ENCODE measurements at regions not wholly inside any gene's neighbourhood (a gene's known extent, or its start where the extent isn't known, plus 50 kb on each side); places are given as distances from the start of the nearest gene placed in this dataset.
"Not testable (repeated sequence)": the region's sequence is repeated elsewhere in the genome, so short reads cannot be mapped to it uniquely, and the experiment has no call there.

DNA sequence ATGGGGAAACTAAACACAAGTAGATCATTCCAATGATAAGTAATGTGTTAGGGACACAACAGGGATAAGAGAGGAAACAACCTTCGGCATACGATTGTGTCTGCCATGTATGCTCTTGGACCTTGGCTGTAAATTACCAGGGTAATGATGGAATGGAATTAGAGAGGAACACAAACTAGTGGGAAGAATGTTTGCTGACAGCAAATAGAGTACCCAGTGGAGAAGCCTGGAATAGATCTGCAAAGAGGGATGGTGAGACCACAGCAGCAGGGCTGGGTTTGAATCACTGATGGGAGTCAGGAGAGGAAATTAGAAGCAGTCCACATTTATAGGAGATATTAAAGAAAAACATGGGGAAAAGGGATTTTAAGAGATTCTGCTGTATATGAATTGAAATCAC, 172.8 kb downstream of the LRIG3 start:
- Histone ChIP-seq H3K4me1 (no peaks in the 10 kb centered on the region), H3K27me3 (replicated peaks in 1 of 7) (no peaks in the 10 kb centered on the region), H3K9me3 (peaks cover 0 to 3% (median 0%) of the 10 kb centered on the region in 8 donors), H3K36me3 (no peaks in the 10 kb centered on the region), H3K4me3 (no peak overlapping the region), H3K27ac (no peak overlapping the region)
- WGBS, 5 donors, result 72 to 94% (median 79%) methylated on average over 2 of the region's 2 CpGs
- no peak for DNase-seq
- TF ChIP-seq, protein P1, sequence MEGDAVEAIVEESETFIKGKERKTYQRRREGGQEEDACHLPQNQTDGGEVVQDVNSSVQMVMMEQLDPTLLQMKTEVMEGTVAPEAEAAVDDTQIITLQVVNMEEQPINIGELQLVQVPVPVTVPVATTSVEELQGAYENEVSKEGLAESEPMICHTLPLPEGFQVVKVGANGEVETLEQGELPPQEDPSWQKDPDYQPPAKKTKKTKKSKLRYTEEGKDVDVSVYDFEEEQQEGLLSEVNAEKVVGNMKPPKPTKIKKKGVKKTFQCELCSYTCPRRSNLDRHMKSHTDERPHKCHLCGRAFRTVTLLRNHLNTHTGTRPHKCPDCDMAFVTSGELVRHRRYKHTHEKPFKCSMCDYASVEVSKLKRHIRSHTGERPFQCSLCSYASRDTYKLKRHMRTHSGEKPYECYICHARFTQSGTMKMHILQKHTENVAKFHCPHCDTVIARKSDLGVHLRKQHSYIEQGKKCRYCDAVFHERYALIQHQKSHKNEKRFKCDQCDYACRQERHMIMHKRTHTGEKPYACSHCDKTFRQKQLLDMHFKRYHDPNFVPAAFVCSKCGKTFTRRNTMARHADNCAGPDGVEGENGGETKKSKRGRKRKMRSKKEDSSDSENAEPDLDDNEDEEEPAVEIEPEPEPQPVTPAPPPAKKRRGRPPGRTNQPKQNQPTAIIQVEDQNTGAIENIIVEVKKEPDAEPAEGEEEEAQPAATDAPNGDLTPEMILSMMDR (IDR thresholded peaks at IDR 0.05 in 8 of 11, conservative IDR thresholded peaks at IDR 0.05 in 3 of 11), result no peak
- intact Hi-C loops (cut with DNase I; ENCODE audit: low total_unique reads), result no loop called here

DNA sequence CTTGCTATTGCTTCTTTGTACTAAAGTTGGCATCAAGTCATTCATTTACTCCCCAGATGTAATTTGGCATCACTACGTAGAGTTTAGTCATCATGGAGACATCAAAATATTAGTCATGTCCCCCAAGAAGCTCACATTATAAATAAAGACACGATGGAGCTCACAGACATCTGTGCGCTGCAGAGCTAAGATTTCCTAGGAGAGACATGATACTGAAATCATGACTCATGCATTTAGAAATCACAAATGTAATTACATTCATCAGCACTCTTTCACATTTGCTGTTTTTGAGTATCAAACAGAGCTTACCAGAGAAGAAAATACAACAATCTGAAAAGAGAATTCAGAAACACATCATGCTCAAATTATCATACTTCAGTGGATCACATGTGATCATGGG, 169.8 kb downstream of the LRIG3 start:
- TF ChIP-seq, protein P1 (IDR thresholded peaks at IDR 0.05 in 8 of 11, conservative IDR thresholded peaks at IDR 0.05 in 3 of 11), result no peak
- TF ChIP-seq POLR2A (IDR thresholded peaks at IDR 0.05) (no peak), POLR2AphosphoS5 (IDR thresholded peaks at IDR 0.05) (no peak)
- intact Hi-C loops (cut with DNase I; ENCODE audit: low total_unique reads), result no loop called here
- 80 to 90% (median 84%) methylated on average over 3 of the region's 3 CpGs for WGBS, 5 donors

DNA sequence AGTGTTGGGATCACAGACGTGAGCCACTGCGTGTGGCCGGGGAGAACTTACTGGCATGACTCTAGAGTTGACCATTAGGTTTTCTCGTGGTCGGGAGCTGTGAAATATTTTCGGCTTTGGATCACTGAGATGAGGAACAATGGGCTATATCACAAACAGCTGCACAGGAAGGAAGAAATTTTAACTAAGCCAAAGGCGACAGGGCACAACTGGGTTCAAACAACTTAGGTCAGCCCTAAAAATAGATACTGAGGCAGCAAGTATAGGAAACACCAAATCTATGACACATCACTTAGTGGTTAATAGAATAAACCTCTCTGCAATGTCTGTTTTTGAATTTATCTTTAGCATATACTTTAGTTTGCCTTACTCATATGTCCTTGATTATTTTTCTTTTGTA, 162.9 kb downstream of the LRIG3 start:
- H3K4me3 ChIP-seq, result no peak overlapping the region
- no peak overlapping the region for H3K27ac ChIP-seq
- no peaks in the 10 kb centered on the region for H3K27me3 ChIP-seq (replicated peaks in 1 of 7)
- TF ChIP-seq, protein P1 (IDR thresholded peaks at IDR 0.05 in 8 of 11, conservative IDR thresholded peaks at IDR 0.05 in 3 of 11), result no peak
- no peak for TF ChIP-seq POLR2A (IDR thresholded peaks at IDR 0.05)
- TF ChIP-seq POLR2AphosphoS5 (IDR thresholded peaks at IDR 0.05), result no peak
- no peaks in the 10 kb centered on the region for H3K4me1 ChIP-seq
- no peaks in the 10 kb centered on the region for H3K36me3 ChIP-seq
- no peak for DNase-seq
- H3K9me3 ChIP-seq, result peaks cover 0 to 26% (median 3%) of the 10 kb centered on the region in 8 donors
- 47 to 60% (median 55%) methylated on average over 7 of the region's 7 CpGs for WGBS, 5 donors
- intact Hi-C loops (cut with DNase I; ENCODE audit: low total_unique reads), result no loop called here

More for the DNA sequence above, 169.8 kb downstream of the LRIG3 start:
- Histone ChIP-seq H3K9me3 (peaks cover 0 to 14% (median 2%) of the 10 kb centered on the region in 8 donors), H3K4me3 (no peak overlapping the region), H3K27me3 (replicated peaks in 1 of 7) (no peaks in the 10 kb centered on the region), H3K36me3 (no peaks in the 10 kb centered on the region), H3K4me1 (no peaks in the 10 kb centered on the region), H3K27ac (no peak overlapping the region)
- no peak for DNase-seq

DNA sequence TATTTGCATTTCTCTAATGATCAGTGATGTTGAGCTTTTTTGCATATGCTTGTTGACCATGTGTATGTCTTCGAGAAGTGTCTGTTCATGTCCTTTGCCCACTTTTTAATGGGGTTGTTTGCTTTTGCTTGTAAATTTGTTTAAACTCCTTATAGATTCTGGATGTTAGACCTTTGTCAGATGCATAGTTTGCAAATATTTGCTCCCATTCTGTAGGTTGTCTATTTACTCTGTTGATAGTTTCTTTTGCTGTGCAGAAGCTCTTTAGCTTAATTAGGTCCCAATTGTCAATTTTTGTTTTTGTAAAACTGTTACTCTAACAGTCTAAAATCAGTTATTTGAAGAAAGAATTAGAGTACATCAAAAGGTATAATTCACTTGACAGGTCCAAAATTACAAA, 160.6 kb downstream of the LRIG3 start:
- H3K9me3 ChIP-seq, result peaks cover 0 to 17% (median 3%) of the 10 kb centered on the region in 8 donors
- DNase-seq; H3K4me1 ChIP-seq; H3K27me3 ChIP-seq (replicated peaks in 1 of 7); H3K27ac ChIP-seq; H3K36me3 ChIP-seq; H3K4me3 ChIP-seq; intact Hi-C loops (cut with DNase I; ENCODE audit: low total_unique reads): not testable (repeated sequence)
- 0 to 74% (median 0%) methylated on average over 1 of the region's 1 CpG for WGBS, 5 donors

DNA sequence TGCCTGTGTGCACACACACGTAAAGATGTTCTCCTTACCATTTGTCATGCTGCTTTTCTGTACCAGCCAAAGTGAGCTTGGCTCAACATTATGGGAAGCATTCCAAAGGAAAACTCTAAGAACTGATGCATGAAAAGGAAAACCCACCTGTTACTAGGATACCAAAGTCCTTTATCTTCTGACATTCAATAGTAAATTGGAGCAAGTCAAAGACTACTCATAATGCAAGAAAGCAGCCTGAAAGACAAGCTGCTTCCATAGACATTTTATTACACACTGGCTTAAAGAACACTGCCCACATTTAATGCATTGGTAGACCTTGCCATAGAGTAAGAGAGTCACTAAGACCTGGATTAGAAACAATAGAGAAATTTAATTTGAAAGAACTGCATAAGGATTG, 159.0 kb downstream of the LRIG3 start:
- Histone ChIP-seq H3K4me1 (no peaks in the 10 kb centered on the region), H3K9me3 (peaks cover 0 to 14% (median 0%) of the 10 kb centered on the region in 8 donors), H3K36me3 (no peaks in the 10 kb centered on the region), H3K4me3 (no peak overlapping the region), H3K27ac (no peak overlapping the region), H3K27me3 (replicated peaks in 1 of 7) (no peaks in the 10 kb centered on the region)
- 86 to 95% (median 90%) methylated on average over 1 of the region's 1 CpG for WGBS, 5 donors
- TF ChIP-seq POLR2A (IDR thresholded peaks at IDR 0.05) (no peak), POLR2AphosphoS5 (IDR thresholded peaks at IDR 0.05) (no peak)
- TF ChIP-seq, protein P1 (IDR thresholded peaks at IDR 0.05 in 8 of 11, conservative IDR thresholded peaks at IDR 0.05 in 3 of 11), result no peak
- intact Hi-C loops (cut with DNase I; ENCODE audit: low total_unique reads), result no loop called here
- DNase-seq, result no peak

All from spleen (tissue), 11 donors.